ENCODE measurements at regions not wholly inside any gene's neighbourhood (a gene's known extent, or its start where the extent isn't known, plus 50 kb on each side); places are given as distances from the start of the nearest gene placed in this dataset.

DNA sequence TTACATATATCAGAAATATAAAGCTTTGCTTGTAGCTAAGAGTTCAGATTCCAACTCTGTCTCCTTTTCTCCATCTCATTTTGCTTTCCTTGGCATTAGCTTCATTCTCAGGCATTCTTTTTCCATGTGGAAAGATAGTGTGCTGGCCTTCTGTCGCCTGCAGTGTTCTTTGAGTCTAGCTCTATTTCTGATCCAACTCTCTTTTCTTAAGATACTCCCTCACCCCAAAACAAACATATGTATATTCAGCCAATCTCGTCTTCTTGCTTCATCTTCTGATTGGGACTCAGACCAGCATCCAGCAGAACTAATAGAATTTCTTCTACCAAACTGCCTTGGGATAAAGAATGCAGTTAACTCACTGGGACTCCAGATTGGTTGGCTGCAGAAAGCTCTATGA is 532.2 kb downstream of the MID1IP1 start:
- TF ChIP-seq, protein P1, sequence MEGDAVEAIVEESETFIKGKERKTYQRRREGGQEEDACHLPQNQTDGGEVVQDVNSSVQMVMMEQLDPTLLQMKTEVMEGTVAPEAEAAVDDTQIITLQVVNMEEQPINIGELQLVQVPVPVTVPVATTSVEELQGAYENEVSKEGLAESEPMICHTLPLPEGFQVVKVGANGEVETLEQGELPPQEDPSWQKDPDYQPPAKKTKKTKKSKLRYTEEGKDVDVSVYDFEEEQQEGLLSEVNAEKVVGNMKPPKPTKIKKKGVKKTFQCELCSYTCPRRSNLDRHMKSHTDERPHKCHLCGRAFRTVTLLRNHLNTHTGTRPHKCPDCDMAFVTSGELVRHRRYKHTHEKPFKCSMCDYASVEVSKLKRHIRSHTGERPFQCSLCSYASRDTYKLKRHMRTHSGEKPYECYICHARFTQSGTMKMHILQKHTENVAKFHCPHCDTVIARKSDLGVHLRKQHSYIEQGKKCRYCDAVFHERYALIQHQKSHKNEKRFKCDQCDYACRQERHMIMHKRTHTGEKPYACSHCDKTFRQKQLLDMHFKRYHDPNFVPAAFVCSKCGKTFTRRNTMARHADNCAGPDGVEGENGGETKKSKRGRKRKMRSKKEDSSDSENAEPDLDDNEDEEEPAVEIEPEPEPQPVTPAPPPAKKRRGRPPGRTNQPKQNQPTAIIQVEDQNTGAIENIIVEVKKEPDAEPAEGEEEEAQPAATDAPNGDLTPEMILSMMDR (IDR thresholded peaks at IDR 0.05), result no peak
- no peak for TF ChIP-seq POLR2A (IDR thresholded peaks at IDR 0.05)

Measured in uterus (tissue), 2 donors.